OCI-LY1 (cell line): ENCODE measurements at regions not wholly inside any gene's neighbourhood (a gene's known extent, or its start where the extent isn't known, plus 50 kb on each side); places are given as distances from the start of the nearest gene placed in this dataset.

Experiments
- H2AFZ ChIP-seq: fragments of 200-600 bp; sonication (generic), shearing (Covaris generic); 2 replicates; pipeline ENCODE4 v1.6.0; 2014; ENCODE audit warnings: antibody characterized with exemption, mild to moderate bottlenecking, low read length
- H3F3A ChIP-seq: fragments of 200-600 bp; sonication (generic), shearing (Covaris generic); 2 replicates; pipeline ENCODE4 v1.6.0; 2014; ENCODE audit warnings: mild to moderate bottlenecking, antibody characterized with exemption, low read length, moderate library complexity; ENCODE audit not compliant: insufficient read depth
- H3K27ac ChIP-seq: fragments of 200-600 bp; sonication (generic); 2 replicates; pipeline ENCODE4 v1.5.1; 2014; ENCODE audit warnings: low read length, mixed run types, mild to moderate bottlenecking, low read depth; ENCODE audit not compliant: poor library complexity, severe bottlenecking
- H3K27me3 ChIP-seq: fragments of 200-600 bp; sonication (generic); 2 replicates; pipeline ENCODE4 v1.6.0; 2014; ENCODE audit warnings: antibody characterized with exemption, mild to moderate bottlenecking, low read length, moderate library complexity; ENCODE audit not compliant: insufficient read depth
- H3K36me3 ChIP-seq: fragments of 200-600 bp; sonication (generic); 2 replicates; pipeline ENCODE4 v1.6.1; 2014; ENCODE audit warnings: mild to moderate bottlenecking, antibody characterized with exemption, low read length, moderate library complexity, mixed read lengths; ENCODE audit not compliant: insufficient read depth
- H3K4me1 ChIP-seq: fragments of 200-600 bp; sonication (generic); 2 replicates; pipeline ENCODE4 v1.5.1; 2014; ENCODE audit warnings: mild to moderate bottlenecking, low read length, moderate library complexity; ENCODE audit not compliant: insufficient read depth, severe bottlenecking
- H3K4me2 ChIP-seq: fragments of 200-600 bp; sonication (generic), shearing (Covaris generic); 2 replicates; pipeline ENCODE4 v1.6.1; 2014; ENCODE audit warnings: low read length
- H3K4me3 ChIP-seq: fragments of 200-600 bp; sonication (generic); 2 replicates; pipeline ENCODE4 v1.5.1; 2014; ENCODE audit warnings: low read length, low read depth, mild to moderate bottlenecking, mixed read lengths; ENCODE audit not compliant: poor library complexity, severe bottlenecking
- H3K79me2 ChIP-seq: fragments of 200-600 bp; shearing (Covaris generic); 2 replicates; pipeline ENCODE4 v1.6.1; 2016; ENCODE audit warnings: mixed run types, low read length, mixed read lengths; ENCODE audit not compliant: insufficient read depth
- H3K9ac ChIP-seq: fragments of 200-600 bp; sonication (generic), shearing (Covaris generic); 2 replicates; pipeline ENCODE4 v1.6.1; 2014; ENCODE audit warnings: mild to moderate bottlenecking, low read length, mixed read lengths
- H3K9me2 ChIP-seq: fragments of 200-600 bp; sonication (generic), shearing (Covaris generic); 2 replicates; pipeline ENCODE4 v1.6.1; 2014; ENCODE audit warnings: low read depth, mild to moderate bottlenecking, low read length, mixed read lengths
- H3K9me3 ChIP-seq: fragments of 200-600 bp; shearing (Covaris generic); 2 replicates; pipeline ENCODE4 v1.6.1; 2014; ENCODE audit warnings: low read length, mixed read lengths
- H4K20me1 ChIP-seq: fragments of 200-600 bp; sonication (generic), shearing (Covaris generic); 2 replicates; pipeline ENCODE4 v1.6.0; 2016; ENCODE audit warnings: mild to moderate bottlenecking, low read length; ENCODE audit not compliant: insufficient read depth
- CTCF ChIP-seq: fragments of 200-600 bp; sonication (generic), shearing (Covaris generic); IDR thresholded peaks from 2 replicates; pipeline ENCODE4 v1.5.1; 2017; ENCODE audit warnings: mild to moderate bottlenecking, antibody characterized with exemption, low read length, moderate library complexity, mixed read lengths
- EZH2 ChIP-seq: fragments of 200-600 bp; sonication (generic), shearing (Covaris generic); IDR thresholded peaks from 2 replicates; pipeline ENCODE4 v1.8.0; 2017; ENCODE audit warnings: borderline replicate concordance, mixed run types, mild to moderate bottlenecking, antibody characterized with exemption, low read length, moderate library complexity, mixed read lengths

GRCh38 chr2:9736021-9736420 is 105.2 kb upstream of the YWHAQ start:
- no peaks in the 10 kb centered on the region for H4K20me1 ChIP-seq
- no peak overlapping the region for H3K9ac ChIP-seq
- no peak overlapping the region for H2AFZ ChIP-seq
- TF ChIP-seq EZH2 = no peak
- no peak for TF ChIP-seq CTCF
- H3K36me3 ChIP-seq = no peaks in the 10 kb centered on the region
- H3K4me3 ChIP-seq = no peak overlapping the region
- no peaks in the 10 kb centered on the region for H3K79me2 ChIP-seq
- no peaks in the 10 kb centered on the region for H3F3A ChIP-seq
- 0 out of 2 replicates have a peak, but pooled peaks cover 3% of the 10 kb centered on the region for H3K9me3 ChIP-seq
- H3K27ac ChIP-seq = no peak overlapping the region
- no peaks in the 10 kb centered on the region for H3K9me2 ChIP-seq
- no peaks in the 10 kb centered on the region for H3K27me3 ChIP-seq
- no peaks in the 10 kb centered on the region for H3K4me1 ChIP-seq
- H3K4me2 ChIP-seq = no peak overlapping the region

DNA sequence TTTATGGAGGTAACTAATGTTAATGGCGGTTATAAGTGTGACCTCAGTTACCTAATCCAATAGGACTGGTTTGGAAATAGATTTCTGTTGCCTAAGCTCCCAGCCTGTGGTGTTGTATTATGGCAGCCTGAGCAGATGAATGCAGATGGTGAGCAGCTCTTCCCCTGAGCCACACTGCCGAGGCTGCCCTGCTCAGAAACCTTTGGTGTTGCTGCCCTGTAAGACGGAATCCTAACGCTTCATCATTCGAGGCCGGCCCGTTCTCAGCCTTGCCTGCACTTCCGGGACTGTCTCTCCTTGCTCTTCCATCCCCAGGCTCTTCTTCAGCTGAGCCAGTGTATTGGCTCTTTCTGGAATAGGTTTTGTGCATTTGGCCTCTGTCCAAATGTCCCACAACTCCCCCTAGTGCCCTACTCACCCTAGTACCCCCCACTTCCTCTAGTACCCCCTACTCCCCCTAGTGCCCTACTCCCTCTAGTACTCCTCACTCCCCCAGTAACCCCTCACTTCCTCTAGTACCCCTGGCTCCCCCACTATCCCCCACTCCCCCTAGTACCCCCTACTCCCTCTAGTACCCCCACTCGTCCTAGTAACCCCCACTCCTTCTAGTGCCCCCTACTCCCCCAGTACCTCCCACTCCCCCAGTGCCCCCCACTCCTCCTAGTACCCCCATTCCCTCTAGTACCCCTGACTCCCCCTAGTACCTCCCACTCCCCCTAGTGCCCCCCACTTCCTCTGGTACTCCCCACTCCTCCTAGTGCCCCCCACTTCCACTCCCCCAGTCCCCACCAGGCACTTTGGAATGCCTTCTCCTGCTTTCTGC is 106.0 kb upstream of the TAF1B start:
- Histone ChIP-seq H3K27me3 (no peaks in the 10 kb centered on the region), H3K9me3 (0 out of 2 replicates have a peak, but pooled peaks cover 3% of the 10 kb centered on the region), H3K9me2 (no peaks in the 10 kb centered on the region), H3F3A (no peaks in the 10 kb centered on the region), H4K20me1 (no peaks in the 10 kb centered on the region), H3K4me1 (no peaks in the 10 kb centered on the region), H2AFZ (no peak overlapping the region), H3K4me2 (no peak overlapping the region), H3K27ac (no peak overlapping the region), H3K4me3 (no peak overlapping the region), H3K9ac (no peak overlapping the region), H3K79me2 (no peaks in the 10 kb centered on the region), H3K36me3 (no peaks in the 10 kb centered on the region)
- TF ChIP-seq EZH2 (no peak), CTCF (peak; percentile 19; the same call in 1 of the 2 replicates)

GRCh38 chr2:9738062-9738461 is 105.2 kb upstream of the TAF1B start:
- H2AFZ ChIP-seq = no peak overlapping the region
- no peaks in the 10 kb centered on the region for H3K79me2 ChIP-seq
- no peak overlapping the region for H3K27ac ChIP-seq
- peaks cover 5% of the 10 kb centered on the region; the same call in 1 of the 2 replicates for H3K27me3 ChIP-seq
- no peaks in the 10 kb centered on the region for H3F3A ChIP-seq
- no peak overlapping the region for H3K4me3 ChIP-seq
- H3K9ac ChIP-seq = no peak overlapping the region
- no peaks in the 10 kb centered on the region for H3K9me2 ChIP-seq
- H3K9me3 ChIP-seq = 0 out of 2 replicates have a peak, but pooled peaks cover 3% of the 10 kb centered on the region
- H3K36me3 ChIP-seq = no peaks in the 10 kb centered on the region
- no peak overlapping the region for H3K4me2 ChIP-seq
- TF ChIP-seq EZH2 (no peak), CTCF (no peak)
- no peaks in the 10 kb centered on the region for H4K20me1 ChIP-seq
- H3K4me1 ChIP-seq = no peaks in the 10 kb centered on the region
